H1 (cell line): ENCODE measurements at regions not wholly inside any gene's neighbourhood (a gene's known extent, or its start where the extent isn't known, plus 50 kb on each side); places are given as distances from the start of the nearest gene placed in this dataset.

Experiments used
- CTCF ChIA-PET: fragments of 300-600 bp; sonication (Branson Sonifier 250); formaldehyde crosslinking; loops from one replicate; lab custom pipeline; 2021; ENCODE audit not compliant: partially characterized antibody; lab: Charles Lee
- POLR2A ChIA-PET: fragments of 300-600 bp; sonication (Branson Sonifier 250); formaldehyde crosslinking; loops from one replicate; lab custom pipeline; 2021; ENCODE audit warnings: inconsistent platforms; ENCODE audit not compliant: partially characterized antibody; lab: Charles Lee
- DNase-seq, 2 experiments: peaks; one replicate each; pipeline versions ENCODE4 v3.0.0 to v3.0.0-alpha.2; 2010 to 2022; ENCODE audit warnings: low spot score in 2 of 2, low read depth in 1 of 2, mixed read lengths in 1 of 2
- FAIRE-seq: peaks from 2 replicates; lab custom pipeline; 2011; peaks lifted over from hg19 to GRCh38; lab: Jason Lieb, UNC
- H2AFZ ChIP-seq: 2 replicates; pipeline ENCODE4 v1.8.1; 2012; ENCODE audit warnings: low read length, inconsistent platforms
- H2AK5ac ChIP-seq: 2 replicates; pipeline ENCODE4 v1.6.1; 2013; ENCODE audit warnings: low read depth, low read length
- H2BK120ac ChIP-seq: replicated peaks from 2 replicates; pipeline ENCODE3; 2013; ENCODE audit warnings: low read depth, low read length, inconsistent platforms
- H2BK12ac ChIP-seq: 2 replicates; pipeline ENCODE4 v1.6.1; 2013; ENCODE audit warnings: low read depth, low read length
- H2BK15ac ChIP-seq: 2 replicates; pipeline ENCODE4 v1.6.1; 2013; ENCODE audit warnings: low read length
- H2BK20ac ChIP-seq: 2 replicates; pipeline ENCODE4 v1.6.1; 2013; ENCODE audit warnings: low read length
- H2BK5ac ChIP-seq: 2 replicates; pipeline ENCODE4 v1.6.1; 2013; ENCODE audit warnings: low read depth, low read length
- H3K14ac ChIP-seq: 2 replicates; pipeline ENCODE4 v1.6.1; 2013; ENCODE audit warnings: inconsistent platforms; ENCODE audit not compliant: insufficient read length
- H3K18ac ChIP-seq: 2 replicates; pipeline ENCODE4 v1.6.1; 2013; ENCODE audit warnings: low read length; ENCODE audit errors: extremely low read depth
- H3K23ac ChIP-seq: 2 replicates; pipeline ENCODE4 v1.6.1; 2013; ENCODE audit warnings: inconsistent platforms; ENCODE audit not compliant: insufficient read length
- H3K23me2 ChIP-seq: 2 replicates; pipeline ENCODE4 v1.6.1; 2013; ENCODE audit warnings: low read depth, low read length
- H3K27ac ChIP-seq: 2 replicates; pipeline ENCODE4 v1.6.1; 2011; ENCODE audit warnings: low read depth, low read length, inconsistent platforms
- H3K27me3 ChIP-seq, 4 experiments: replicated peaks in 1 of 4; 1 replicate in 1 of 4; 2 replicates in 3 of 4; pipeline versions ENCODE4 v1.6.1 to v1.8.1; 2011 to 2013; ENCODE audit warnings: low read length in 3 of 4, mild to moderate bottlenecking in 3 of 4, inconsistent platforms in 2 of 4, mixed read lengths in 2 of 4, moderate library complexity in 1 of 4; ENCODE audit not compliant: control insufficient read depth in 3 of 4, insufficient read depth in 3 of 4; ENCODE audit errors: extremely low read depth in 1 of 4
- H3K36me3 ChIP-seq, 4 experiments: 2 replicates each; pipeline versions ENCODE4 v1.6.1 to v1.8.1; 2011 to 2013; ENCODE audit warnings: mild to moderate bottlenecking in 4 of 4, low read length in 3 of 4, moderate library complexity in 2 of 4, control low read depth in 1 of 4, inconsistent platforms in 1 of 4; ENCODE audit not compliant: insufficient read depth in 4 of 4, control insufficient read depth in 2 of 4
- H3K4ac ChIP-seq: replicated peaks from 2 replicates; pipeline ENCODE3; 2013; ENCODE audit warnings: low read length, low read depth, mixed read lengths, inconsistent platforms; ENCODE audit not compliant: insufficient read length
- H3K4me1 ChIP-seq, 4 experiments: replicated peaks in 1 of 4; 1 replicate in 1 of 4; 2 replicates in 3 of 4; pipeline versions ENCODE4 v1.6.1 to v1.8.1; 2011 to 2013; ENCODE audit warnings: low read length in 3 of 4, inconsistent platforms in 2 of 4, mixed read lengths in 1 of 4; ENCODE audit not compliant: insufficient read depth in 4 of 4, control insufficient read depth in 3 of 4
- H3K4me2 ChIP-seq, 2 experiments: 2 replicates each; pipeline versions ENCODE4 v1.6.1 to v1.8.1; 2011 to 2013; ENCODE audit warnings: low read depth in 2 of 2, low read length in 2 of 2, control low read depth in 1 of 2, inconsistent platforms in 1 of 2, mild to moderate bottlenecking in 1 of 2; ENCODE audit not compliant: insufficient read depth in 1 of 2
- H3K4me3 ChIP-seq, 4 experiments: fragments of 200-600, 300-600 bp in 1 of 4; sonication (generic), shearing (Covaris generic), sonication (Bioruptor Twin) in 1 of 4; 2 replicates each; pipeline versions ENCODE4 v1.5.1 to v1.8.1; 2011 to 2016; ENCODE audit warnings: low read length in 4 of 4, low read depth in 3 of 4, control low read depth in 2 of 4, inconsistent platforms in 2 of 4, mild to moderate bottlenecking in 2 of 4, mixed read lengths in 1 of 4, moderate library complexity in 1 of 4; ENCODE audit not compliant: insufficient read depth in 2 of 4; ENCODE audit errors: extremely low read depth in 1 of 4
- H3K56ac ChIP-seq: replicated peaks from 2 replicates; pipeline ENCODE3; 2013; ENCODE audit warnings: low read depth, mild to moderate bottlenecking, mixed read lengths, low read length, inconsistent platforms; ENCODE audit not compliant: insufficient read length
- H3K79me1 ChIP-seq: 2 replicates; pipeline ENCODE4 v1.6.1; 2013; ENCODE audit warnings: low read depth, low read length, control low read depth
- H3K79me2 ChIP-seq, 2 experiments: 2 replicates each; pipeline versions ENCODE4 v1.6.1 to v1.8.1; 2012 to 2013; ENCODE audit warnings: low read length in 2 of 2, mild to moderate bottlenecking in 2 of 2, inconsistent platforms in 1 of 2; ENCODE audit not compliant: insufficient read depth in 2 of 2, control insufficient read depth in 1 of 2
- H3K9ac ChIP-seq, 4 experiments: replicated peaks in 1 of 4; 1 replicate in 1 of 4; 2 replicates in 3 of 4; pipeline versions ENCODE4 v1.6.1 to v1.8.1; 2011 to 2013; ENCODE audit warnings: low read depth in 3 of 4, low read length in 3 of 4, control low read depth in 2 of 4, mild to moderate bottlenecking in 2 of 4, moderate library complexity in 2 of 4, inconsistent platforms in 1 of 4; ENCODE audit errors: extremely low read depth in 1 of 4
- H3K9me3 ChIP-seq, 2 experiments: 2 replicates each; pipeline versions ENCODE4 v1.6.1 to v1.8.1; 2012 to 2013; ENCODE audit warnings: mild to moderate bottlenecking in 2 of 2, moderate library complexity in 2 of 2, control low read depth in 1 of 2, inconsistent platforms in 1 of 2, low read depth in 1 of 2, low read length in 1 of 2, mixed read lengths in 1 of 2; ENCODE audit not compliant: insufficient read depth in 2 of 2
- H4K20me1 ChIP-seq, 2 experiments: replicated peaks in 1 of 2; 2 replicates each; pipeline versions ENCODE3 to v1.8.1; 2011 to 2013; ENCODE audit warnings: inconsistent platforms in 2 of 2, low read length in 2 of 2, mild to moderate bottlenecking in 1 of 2; ENCODE audit not compliant: insufficient read depth in 2 of 2, control insufficient read depth in 1 of 2
- H4K5ac ChIP-seq: 2 replicates; pipeline ENCODE4 v1.6.1; 2013; ENCODE audit warnings: low read length, low read depth, mixed read lengths, inconsistent platforms; ENCODE audit not compliant: insufficient read length
- H4K8ac ChIP-seq: 2 replicates; pipeline ENCODE4 v1.8.0; 2013; ENCODE audit warnings: mild to moderate bottlenecking, moderate library complexity, low read length, inconsistent platforms; ENCODE audit not compliant: insufficient read depth; ENCODE audit errors: extremely low read depth
- H4K91ac ChIP-seq: replicated peaks from 2 replicates; pipeline ENCODE3; 2013; ENCODE audit warnings: low read length, mixed read lengths, inconsistent platforms; ENCODE audit not compliant: insufficient read length
- CHD1 ChIP-seq: IDR thresholded peaks from 2 replicates; pipeline ENCODE4 v1.6.1; 2012; ENCODE audit warnings: low read depth, low read length, improper control_type of control experiment
- CTCF ChIP-seq, 3 experiments: IDR thresholded peaks; 1 replicate in 2 of 3; 2 replicates in 1 of 3; pipeline versions ENCODE4 v1.5.1 to v1.6.1; 2011; ENCODE audit warnings: low read length in 3 of 3, mild to moderate bottlenecking in 3 of 3, inconsistent platforms in 2 of 3, low read depth in 1 of 3, moderate library complexity in 1 of 3; ENCODE audit not compliant: insufficient read depth in 1 of 3; ENCODE audit errors: control extremely low read depth in 1 of 3
- FOSL1 ChIP-seq: IDR thresholded peaks from 2 replicates; pipeline ENCODE4 v1.6.1; 2011; ENCODE audit warnings: mild to moderate bottlenecking, low read depth, low read length, moderate library complexity; ENCODE audit not compliant: insufficient read depth
- KDM5A ChIP-seq: fragments of 200-600 bp; IDR thresholded peaks from 2 replicates; pipeline ENCODE4 v1.7.1; 2012; ENCODE audit warnings: mild to moderate bottlenecking, low read length, inconsistent platforms, mixed read lengths
- NRF1 ChIP-seq: IDR thresholded peaks from 2 replicates; pipeline ENCODE4 v1.6.1; 2011; ENCODE audit warnings: mild to moderate bottlenecking, low read depth, low read length, improper control_type of control experiment
- POU5F1 ChIP-seq: IDR thresholded peaks from 2 replicates; pipeline ENCODE4 v1.6.1; 2011; ENCODE audit warnings: low read depth, mild to moderate bottlenecking, low read length, moderate library complexity
- RAD21 ChIP-seq, 2 experiments: IDR thresholded peaks in 1 of 2; conservative IDR thresholded peaks in 1 of 2; 2 replicates each; pipeline ENCODE4 v1.6.1; 2011; ENCODE audit warnings: low read depth in 2 of 2, low read length in 2 of 2, improper control_type of control experiment in 1 of 2, inconsistent platforms in 1 of 2, mild to moderate bottlenecking in 1 of 2, moderate library complexity in 1 of 2
- RXRA ChIP-seq: IDR thresholded peaks from 2 replicates; pipeline ENCODE4 v1.6.1; 2011; ENCODE audit warnings: low read depth, mild to moderate bottlenecking, low read length, moderate library complexity; ENCODE audit not compliant: insufficient read depth
- TAF1 ChIP-seq: IDR thresholded peaks from 2 replicates; pipeline ENCODE4 v1.6.1; 2011; ENCODE audit warnings: mild to moderate bottlenecking, low read depth, low read length
- TBP ChIP-seq: IDR thresholded peaks from 2 replicates; pipeline ENCODE4 v1.6.1; 2011; ENCODE audit warnings: low read depth, low read length, improper control_type of control experiment
- YY1 ChIP-seq: IDR thresholded peaks from 2 replicates; pipeline ENCODE4 v1.6.1; 2011; ENCODE audit warnings: low read depth, mild to moderate bottlenecking, low read length
- WGBS, 2 experiments: shearing (Covaris generic) in 1 of 2; methylation state at CpG; one replicate each; pipeline versions ENCODE4 v1.1.6 to v1.1.7; 2013 to 2015; ENCODE audit warnings: low lambda C conversion rate in 2 of 2, mixed read lengths in 2 of 2, inconsistent platforms in 1 of 2, low coverage in 1 of 2, missing lambda C conversion rate in 1 of 2; ENCODE audit not compliant: insufficient replicate concordance in 2 of 2, insufficient coverage in 1 of 2, insufficient read length in 1 of 2; ENCODE audit errors: extremely low coverage in 1 of 2, missing lambda C conversion rate in 1 of 2; 5-methylcytosine and 5-hydroxymethylcytosine counted together

GRCh38 chr14:97446087-97446486 is 648.9 kb downstream of the VRK1 start:
- H3K79me1 ChIP-seq: no peaks in the 10 kb centered on the region
- no peak overlapping the region for H3K23ac ChIP-seq
- DNase-seq (no peak), FAIRE-seq (peak; percentile 45)
- H3K4me1 ChIP-seq: no peaks in the 10 kb centered on the region
- H4K8ac ChIP-seq: no peak overlapping the region
- no peak overlapping the region for H3K14ac ChIP-seq
- H2BK12ac ChIP-seq: no peak overlapping the region
- no peak overlapping the region for H2BK20ac ChIP-seq
- H3K27me3 ChIP-seq: no peaks in the 10 kb centered on the region; a peak in 1 of 7 replicates
- no peak overlapping the region for H3K4me2 ChIP-seq
- H3K9me3 ChIP-seq: no peaks in the 10 kb centered on the region
- H2BK120ac ChIP-seq: no peak overlapping the region
- no peak overlapping the region for H2BK15ac ChIP-seq
- H4K5ac ChIP-seq: no peak overlapping the region
- no peaks in the 10 kb centered on the region for H4K20me1 ChIP-seq
- H2AFZ ChIP-seq: no peak overlapping the region
- POLR2A ChIA-PET: no interaction called here
- H2BK5ac ChIP-seq: no peak overlapping the region
- H3K36me3 ChIP-seq: no peaks in the 10 kb centered on the region
- no peak overlapping the region for H3K4me3 ChIP-seq
- H2AK5ac ChIP-seq: no peak overlapping the region
- no peak overlapping the region for H3K27ac ChIP-seq
- H3K56ac ChIP-seq: no peak overlapping the region
- 94% methylated on average over 4 of the region's 4 CpGs; no CpG with 5 or more reads in 1 of the 2 experiments for WGBS, 2 experiments
- no peak overlapping the region for H4K91ac ChIP-seq
- no peaks in the 10 kb centered on the region for H3K79me2 ChIP-seq
- CTCF ChIA-PET: interaction anchor here (1.1 kb wide), 1 partner anchor 10 kb away, joined by 4 read pairs; no protein-coding TSS in a partner anchor
- no peak overlapping the region for H3K18ac ChIP-seq
- no peak overlapping the region for H3K4ac ChIP-seq
- no peak overlapping the region for H3K9ac ChIP-seq
- no peaks in the 10 kb centered on the region for H3K23me2 ChIP-seq
- TF ChIP-seq FOSL1 (no peak), RXRA (no peak), POU5F1 (no peak), TAF1 (no peak), KDM5A (no peak), TBP (no peak), CHD1 (no peak), NRF1 (no peak), CTCF (IDR thresholded peaks at IDR 0.05; ENCODE audit: control extremely low read depth in 1 of 3, insufficient read depth in 1 of 3, low read depth in 1 of 3, low read length in 3 of 3) (peak; percentile 29 to 43 (median 34)), YY1 (no peak), RAD21 (IDR thresholded peaks at IDR 0.05 in 1 of 2, conservative IDR thresholded peaks at IDR 0.05 in 1 of 2; ENCODE audit: low read depth in 2 of 2, low read length in 2 of 2) (0 out of 4 replicates have a peak, but pooled peaks of 1 of the 2 experiments have one; percentile 19)
